Fibroblast of pulmonary artery (primary cell): ENCODE measurements at regions not wholly inside any gene's neighbourhood (a gene's known extent, or its start where the extent isn't known, plus 50 kb on each side); places are given as distances from the start of the nearest gene placed in this dataset.

Source experiments
- DNase-seq: peaks from one replicate; pipeline ENCODE4 v3.0.0-alpha.2; 2010; ENCODE audit warnings: low read depth
- H3K4me3 ChIP-seq: replicated peaks from 2 replicates; pipeline ENCODE4 v1.5.1; 2011; ENCODE audit warnings: low read depth, mild to moderate bottlenecking, control low read depth, low read length, moderate library complexity
- CTCF ChIP-seq: IDR thresholded peaks from 2 replicates; pipeline ENCODE4 v1.5.1; 2011; ENCODE audit warnings: mild to moderate bottlenecking, control low read depth, low read length, inconsistent platforms; ENCODE audit errors: missing control alignments

DNA sequence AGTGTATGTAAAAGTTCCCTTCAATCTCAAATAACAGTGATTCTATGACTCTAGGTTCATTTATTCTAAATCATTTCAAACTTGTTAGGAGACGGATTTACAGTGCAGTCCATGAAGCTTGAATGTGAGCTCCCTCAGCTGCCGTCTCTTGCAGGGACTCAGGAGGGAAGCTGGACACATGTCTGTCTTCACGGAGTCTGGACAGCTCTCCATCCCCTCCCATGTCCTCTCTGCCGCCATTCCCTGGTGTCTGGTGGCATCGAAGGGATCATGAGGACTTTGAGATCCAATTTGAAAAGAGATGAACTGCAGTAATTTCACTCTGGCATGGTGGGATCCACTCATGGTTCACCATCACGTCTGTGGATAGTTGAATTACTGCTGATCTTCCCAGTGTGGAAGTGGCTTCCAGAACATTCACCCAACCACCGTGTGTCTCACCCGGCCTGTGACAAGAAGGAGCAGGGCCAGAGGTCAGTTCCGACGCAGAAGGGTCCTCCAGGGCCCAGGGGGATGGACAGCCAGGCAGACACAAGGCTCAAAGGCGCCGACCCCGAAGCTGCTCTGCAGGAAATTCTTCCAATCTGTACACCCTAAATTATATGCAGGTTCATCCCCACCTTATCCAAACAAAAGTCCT, 370.1 kb downstream of the THBS2 start:
- no peak for TF ChIP-seq CTCF
- DNase-seq = no peak
- no peak overlapping the region for H3K4me3 ChIP-seq

DNA sequence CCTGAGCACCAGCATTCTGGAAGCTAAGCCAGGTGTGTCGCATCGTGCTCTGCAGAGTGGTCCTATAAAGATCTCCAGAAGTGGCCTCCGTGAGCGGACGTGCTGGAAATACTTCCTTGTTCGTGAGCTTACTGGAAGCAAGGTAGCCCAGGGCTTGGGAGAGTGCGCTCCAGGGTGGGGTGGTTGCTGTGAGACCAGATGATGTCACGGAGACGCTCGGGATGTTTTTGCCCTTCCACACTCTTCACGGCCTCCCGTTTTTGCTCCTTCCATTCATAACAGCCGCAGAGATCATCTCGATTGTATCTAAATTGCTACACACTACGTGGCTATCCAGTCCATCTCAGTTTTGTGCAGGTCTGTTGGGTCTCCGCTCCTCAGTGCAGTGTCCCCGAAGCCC, 373.4 kb downstream of the THBS2 start:
- no peak for DNase-seq
- no peak overlapping the region for H3K4me3 ChIP-seq
- no peak for TF ChIP-seq CTCF

DNA sequence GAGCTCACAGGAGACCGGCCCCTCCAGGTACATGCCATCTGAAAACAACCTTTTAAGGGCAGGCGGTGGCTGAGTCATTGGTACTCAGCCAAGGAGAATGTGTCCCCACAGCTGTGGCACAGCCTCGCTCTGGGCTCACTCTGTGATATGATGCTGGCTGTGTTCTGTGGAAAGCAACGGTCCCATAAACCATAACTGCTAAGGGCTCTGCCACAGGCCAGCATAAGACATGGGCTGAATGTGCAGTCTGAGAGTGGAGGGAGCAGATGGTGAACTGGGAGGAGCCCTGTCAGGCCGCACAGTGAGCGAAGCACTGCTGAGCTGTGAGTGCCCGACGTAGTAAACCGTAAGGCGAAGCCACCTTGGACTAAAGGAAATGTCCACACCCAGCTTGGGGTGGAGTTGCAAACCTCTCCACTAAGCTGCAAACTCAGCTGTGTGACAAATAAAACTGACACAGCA, 375.8 kb downstream of the THBS2 start:
- no peak for TF ChIP-seq CTCF
- DNase-seq = no peak
- H3K4me3 ChIP-seq = no peak overlapping the region

DNA sequence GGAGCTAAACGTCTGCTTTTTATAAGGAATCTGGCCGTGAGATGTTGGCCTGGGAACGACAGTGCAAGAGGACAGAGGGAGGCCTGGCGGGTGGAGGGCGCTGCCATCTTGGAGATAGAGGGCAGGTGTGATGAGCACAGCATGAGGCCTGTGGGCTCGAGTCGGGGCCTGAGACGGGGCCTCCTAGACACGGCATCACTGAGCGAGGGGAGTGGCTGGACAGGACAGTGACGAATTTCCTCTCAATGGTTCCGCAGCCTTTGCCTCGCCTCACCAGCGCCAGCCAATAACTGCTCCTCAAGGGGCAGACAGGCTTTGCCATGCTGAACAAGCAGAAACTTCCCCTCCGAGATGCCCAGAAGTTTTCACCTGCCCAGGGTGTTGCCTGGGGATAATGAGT, 376.7 kb downstream of the THBS2 start:
- DNase-seq = no peak
- no peak overlapping the region for H3K4me3 ChIP-seq
- TF ChIP-seq CTCF = no peak

DNA sequence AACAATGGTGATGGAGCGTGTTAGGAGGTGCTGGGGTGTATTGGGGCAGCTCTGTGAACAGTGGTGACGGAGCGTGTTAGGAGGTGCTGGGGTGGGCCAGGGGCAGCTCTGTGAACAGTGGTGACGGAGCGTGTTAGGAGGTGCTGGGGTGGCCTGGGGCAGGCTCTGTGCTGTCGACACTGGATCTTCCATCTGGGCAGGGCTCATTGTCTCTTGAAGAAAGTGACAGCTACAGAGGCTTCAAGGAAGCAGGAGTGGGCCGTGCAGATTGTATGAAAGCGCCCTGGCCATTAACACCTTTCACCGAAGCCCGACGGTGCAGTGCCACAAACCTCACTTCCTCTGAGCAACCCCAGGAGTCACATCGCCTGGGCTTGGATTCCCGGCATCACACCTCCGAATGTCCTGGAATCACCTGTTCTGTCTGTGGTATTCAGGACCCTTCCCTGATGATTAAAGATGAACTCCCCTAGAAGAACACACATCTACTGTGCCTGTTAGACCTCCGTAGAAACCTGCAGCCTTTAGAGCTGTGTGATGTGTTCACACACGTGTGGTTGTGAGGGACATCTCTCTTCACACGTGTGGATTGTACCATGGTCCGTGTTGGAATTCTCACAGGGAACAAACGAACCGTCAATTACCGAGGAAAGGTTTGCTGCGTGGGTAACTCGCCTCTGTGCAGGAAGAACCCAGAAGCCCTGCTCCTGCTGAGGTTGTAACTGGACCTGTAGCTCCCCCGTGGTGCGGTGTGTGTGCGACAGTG, 377.7 kb downstream of the THBS2 start:
- no peak for DNase-seq
- TF ChIP-seq CTCF = no peak
- H3K4me3 ChIP-seq = no peak overlapping the region

DNA sequence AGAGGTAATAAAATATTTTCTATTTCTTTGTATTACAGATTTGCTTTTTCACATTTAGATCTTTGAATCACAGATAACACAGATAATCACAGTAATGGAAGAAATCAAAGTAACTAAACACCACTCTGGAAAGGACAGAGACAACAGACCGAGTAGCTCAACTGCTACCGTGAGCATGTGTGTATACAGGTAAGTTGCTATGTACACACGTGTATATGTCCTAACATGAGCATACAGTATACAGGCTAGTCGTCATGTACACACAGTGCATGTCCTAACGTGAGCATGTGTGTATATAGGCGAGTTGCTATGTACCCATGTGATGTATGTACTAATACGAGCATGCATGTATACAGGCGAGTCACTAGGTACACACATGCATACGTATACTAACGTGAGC, 379.0 kb downstream of the THBS2 start:
- no peak for DNase-seq
- no peak for TF ChIP-seq CTCF
- no peak overlapping the region for H3K4me3 ChIP-seq
